Mesendoderm (in vitro differentiated cells): ENCODE measurements at regions not wholly inside any gene's neighbourhood (a gene's known extent, or its start where the extent isn't known, plus 50 kb on each side); places are given as distances from the start of the nearest gene placed in this dataset.

Source experiments
- DNase-seq: peaks from one replicate; pipeline ENCODE4 v3.0.0; 2013
- H2AK5ac ChIP-seq: 2 replicates; pipeline ENCODE4 v1.6.1; 2013; ENCODE audit warnings: low read length, inconsistent platforms
- H2BK120ac ChIP-seq: 2 replicates; pipeline ENCODE4 v1.6.1; 2013; ENCODE audit warnings: low read depth, mild to moderate bottlenecking, low read length, moderate library complexity, mixed read lengths
- H2BK15ac ChIP-seq: replicated peaks from 2 replicates; pipeline ENCODE4 v1.6.1; 2013; ENCODE audit warnings: low read depth, mild to moderate bottlenecking, moderate library complexity
- H2BK5ac ChIP-seq: 2 replicates; pipeline ENCODE4 v1.6.1; 2013; ENCODE audit warnings: low read length, inconsistent platforms
- H3K18ac ChIP-seq: 2 replicates; pipeline ENCODE4 v1.6.1; 2013; ENCODE audit warnings: mild to moderate bottlenecking, low read length, mixed read lengths
- H3K23ac ChIP-seq: one replicate; pipeline ENCODE4 v1.6.1; 2013; ENCODE audit warnings: low read length
- H3K27ac ChIP-seq: 2 replicates; pipeline ENCODE4 v1.5.1; 2013; ENCODE audit warnings: low read depth, mild to moderate bottlenecking, inconsistent platforms, low read length, moderate library complexity
- H3K27me3 ChIP-seq: 2 replicates; pipeline ENCODE4 v1.6.1; 2013; ENCODE audit warnings: low read length, control low read depth, mild to moderate bottlenecking, inconsistent platforms; ENCODE audit not compliant: insufficient read depth, poor library complexity
- H3K36me3 ChIP-seq: 2 replicates; pipeline ENCODE4 v1.6.1; 2013; ENCODE audit warnings: low read length, inconsistent platforms; ENCODE audit not compliant: control insufficient read depth, insufficient read depth
- H3K4ac ChIP-seq: one replicate; pipeline ENCODE4 v1.6.1; 2013; ENCODE audit warnings: low read depth, mild to moderate bottlenecking, low read length, moderate library complexity
- H3K4me1 ChIP-seq: 2 replicates; pipeline ENCODE4 v1.6.1; 2013; ENCODE audit warnings: low read depth, low read length, inconsistent platforms; ENCODE audit not compliant: control insufficient read depth
- H3K4me2 ChIP-seq: 2 replicates; pipeline ENCODE4 v1.6.1; 2013; ENCODE audit warnings: low read length
- H3K4me3 ChIP-seq: 2 replicates; pipeline ENCODE4 v1.5.1; 2013; ENCODE audit warnings: mild to moderate bottlenecking, low read length
- H3K56ac ChIP-seq: one replicate; pipeline ENCODE4 v1.6.1; 2013; ENCODE audit warnings: low read length
- H3K79me1 ChIP-seq: 2 replicates; pipeline ENCODE4 v1.6.1; 2013; ENCODE audit warnings: low read length, inconsistent platforms
- H3K79me2 ChIP-seq: 2 replicates; pipeline ENCODE4 v1.6.1; 2013; ENCODE audit warnings: mild to moderate bottlenecking, low read length; ENCODE audit not compliant: control insufficient read depth, insufficient read depth
- H3K9ac ChIP-seq: 2 replicates; pipeline ENCODE4 v1.6.1; 2013; ENCODE audit warnings: low read length, inconsistent platforms
- H4K5ac ChIP-seq: one replicate; pipeline ENCODE4 v1.6.1; 2013; ENCODE audit warnings: low read length
- H4K8ac ChIP-seq: one replicate; pipeline ENCODE4 v1.6.1; 2013; ENCODE audit warnings: low read depth, mild to moderate bottlenecking, control low read depth, low read length, moderate library complexity
- WGBS: extraction: QIAGEN DNeasy Blood & Tissue Kit; methylation state at CpG from one replicate; pipeline ENCODE4 v1.1.7; 2013; ENCODE audit warnings: low lambda C conversion rate, missing lambda C conversion rate; ENCODE audit not compliant: insufficient coverage; ENCODE audit errors: extremely low coverage; 5-methylcytosine and 5-hydroxymethylcytosine counted together

DNA sequence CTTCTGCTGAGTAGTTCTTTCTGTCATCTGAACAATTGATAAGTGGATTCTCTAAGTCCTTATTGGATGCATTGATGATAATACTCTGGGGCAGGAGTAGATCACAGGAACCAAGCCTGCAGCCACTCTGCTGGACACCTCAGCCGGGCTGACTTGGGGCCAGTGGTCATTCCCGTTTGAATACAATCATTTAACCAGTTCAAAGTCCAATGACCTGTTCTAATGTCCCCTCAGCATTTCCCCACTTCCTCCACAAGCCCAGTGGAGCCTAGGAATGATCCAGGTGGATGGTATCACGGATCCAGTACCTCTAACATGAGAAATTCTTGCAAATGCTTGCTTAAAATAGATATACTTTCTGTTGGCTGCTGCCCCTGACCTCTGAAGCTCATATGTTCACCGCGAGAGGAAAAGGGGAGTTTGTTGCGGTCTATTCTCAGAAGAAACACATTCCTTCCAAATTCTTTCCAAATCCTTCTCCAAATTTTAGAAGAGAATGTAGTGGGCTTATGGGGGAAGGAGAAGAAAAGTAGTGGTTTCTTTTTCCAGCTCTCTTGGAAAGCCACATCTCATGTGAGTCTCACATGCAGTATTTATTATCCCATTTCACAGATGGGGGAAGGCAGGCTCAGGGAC is 170.9 kb downstream of the INHBB start:
- Histone ChIP-seq H3K27me3 (no peaks in the 10 kb centered on the region), H3K36me3 (no peaks in the 10 kb centered on the region), H3K23ac (no peak overlapping the region), H3K79me1 (no peaks in the 10 kb centered on the region), H3K56ac (no peak overlapping the region), H2BK120ac (no peak overlapping the region), H2AK5ac (no peak overlapping the region), H3K4me2 (no peak overlapping the region), H2BK5ac (no peak overlapping the region), H3K9ac (no peak overlapping the region), H3K79me2 (no peaks in the 10 kb centered on the region), H3K4me1 (peaks cover under 1% of the 10 kb centered on the region), H4K5ac (no peak overlapping the region), H3K4ac (no peak overlapping the region), H3K4me3 (no peak overlapping the region), H3K18ac (no peak overlapping the region), H4K8ac (no peak overlapping the region), H2BK15ac (no peak overlapping the region), H3K27ac (no peak overlapping the region)
- no CpG with 5 or more reads among the region's 6 CpGs for WGBS
- no peak for DNase-seq

DNA sequence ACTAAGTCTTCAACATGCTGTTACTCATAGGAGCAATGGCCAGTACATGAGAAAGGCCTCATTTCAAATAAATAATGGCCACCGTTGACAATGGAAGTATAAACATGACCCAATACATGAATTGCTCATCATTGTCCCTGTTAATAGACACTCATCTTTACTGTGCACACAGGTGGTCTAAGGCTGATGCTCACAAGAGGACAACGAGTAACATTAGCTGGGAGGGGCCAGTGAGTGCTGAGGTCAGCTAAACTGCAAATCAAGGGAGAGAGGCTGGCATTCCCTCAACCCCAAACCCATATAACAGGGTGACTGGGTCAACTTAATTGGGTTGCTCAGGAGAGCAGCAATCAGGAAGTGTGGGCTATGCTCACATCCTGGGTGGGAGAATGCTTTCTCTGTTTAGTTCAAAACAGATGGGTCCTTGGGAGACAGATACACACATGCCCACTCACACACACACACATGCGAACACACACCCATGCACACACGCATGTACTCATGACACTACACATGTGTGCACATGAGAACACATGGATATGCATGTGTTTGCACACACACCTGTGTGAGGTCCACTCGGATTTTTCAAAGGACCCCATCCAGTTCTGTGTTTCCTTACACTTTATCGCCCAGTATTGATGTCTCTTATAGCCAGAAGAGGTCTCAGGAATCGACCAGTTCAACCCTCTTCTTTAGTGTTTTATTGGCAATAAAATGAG is 172.0 kb downstream of the INHBB start:
- DNase-seq = no peak
- no peak overlapping the region for H3K18ac ChIP-seq
- no peaks in the 10 kb centered on the region for H3K79me2 ChIP-seq
- no peak overlapping the region for H3K4me3 ChIP-seq
- H2BK15ac ChIP-seq = no peak overlapping the region
- H3K79me1 ChIP-seq = no peaks in the 10 kb centered on the region
- no peak overlapping the region for H3K27ac ChIP-seq
- H3K56ac ChIP-seq = no peak overlapping the region
- no peak overlapping the region for H2AK5ac ChIP-seq
- no peak overlapping the region for H4K5ac ChIP-seq
- H3K4me2 ChIP-seq = no peak overlapping the region
- no peak overlapping the region for H2BK5ac ChIP-seq
- H3K9ac ChIP-seq = no peak overlapping the region
- H4K8ac ChIP-seq = no peak overlapping the region
- H3K27me3 ChIP-seq = no peaks in the 10 kb centered on the region
- WGBS = no CpG with 5 or more reads among the region's 7 CpGs
- no peaks in the 10 kb centered on the region for H3K36me3 ChIP-seq
- no peak overlapping the region for H3K4ac ChIP-seq
- no peak overlapping the region for H2BK120ac ChIP-seq
- H3K4me1 ChIP-seq = peaks cover 3% of the 10 kb centered on the region
- no peak overlapping the region for H3K23ac ChIP-seq

- Histone ChIP-seq H3K36me3 (no peaks in the 10 kb centered on the region), H4K8ac (no peak overlapping the region), H3K4me3 (no peak overlapping the region), H3K56ac (no peak overlapping the region), H3K79me1 (no peaks in the 10 kb centered on the region), H2BK5ac (no peak overlapping the region), H3K27ac (no peak overlapping the region), H3K9ac (no peak overlapping the region), H2AK5ac (no peak overlapping the region), H3K79me2 (no peaks in the 10 kb centered on the region), H3K18ac (no peak overlapping the region), H3K4me2 (no peak overlapping the region), H3K4ac (no peak overlapping the region), H3K4me1 (peaks cover 3% of the 10 kb centered on the region), H2BK120ac (no peak overlapping the region), H3K23ac (no peak overlapping the region), H4K5ac (no peak overlapping the region), H2BK15ac (no peak overlapping the region), H3K27me3 (no peaks in the 10 kb centered on the region)
- DNase-seq = no peak
- no CpG with 5 or more reads among the region's 5 CpGs for WGBS
Measured at GRCh38 chr2:120518819-120519218, 172.9 kb downstream of the INHBB start.

DNA sequence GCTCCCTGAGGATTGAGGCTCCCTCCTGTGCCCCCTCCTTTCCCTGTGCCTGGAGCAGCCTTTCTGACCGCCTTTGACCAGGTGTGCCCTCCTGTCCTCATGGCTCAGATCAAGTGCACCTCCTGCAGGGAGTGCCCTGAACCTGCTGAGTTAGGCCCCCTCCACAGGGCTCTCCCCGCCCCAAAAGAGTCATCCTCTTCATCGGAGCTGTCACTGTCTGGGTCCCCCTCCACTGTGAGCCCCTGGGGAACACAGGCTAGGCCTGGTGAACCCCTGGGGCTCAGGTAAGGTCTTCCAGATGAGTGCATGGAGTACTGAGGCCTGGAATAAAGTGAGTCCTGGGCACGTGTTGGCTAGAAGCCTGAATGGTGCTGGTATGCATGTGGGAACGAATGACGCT is 173.5 kb downstream of the INHBB start:
- Histone ChIP-seq H2BK120ac (no peak overlapping the region), H3K79me2 (no peaks in the 10 kb centered on the region), H3K4ac (no peak overlapping the region), H3K4me2 (no peak overlapping the region), H2BK5ac (no peak overlapping the region), H3K4me3 (no peak overlapping the region), H3K79me1 (no peaks in the 10 kb centered on the region), H2BK15ac (no peak overlapping the region), H3K36me3 (no peaks in the 10 kb centered on the region), H3K56ac (no peak overlapping the region), H3K9ac (no peak overlapping the region), H3K18ac (no peak overlapping the region), H4K5ac (no peak overlapping the region), H4K8ac (no peak overlapping the region), H3K23ac (no peak overlapping the region), H2AK5ac (no peak overlapping the region), H3K27ac (no peak overlapping the region), H3K27me3 (no peaks in the 10 kb centered on the region), H3K4me1 (peaks cover 3% of the 10 kb centered on the region)
- DNase-seq = no peak
- no CpG with 5 or more reads among the region's 6 CpGs for WGBS

GRCh38 chr2:120520454-120520853 is 174.5 kb downstream of the INHBB start:
- DNase-seq = no peak
- Histone ChIP-seq H3K27me3 (no peaks in the 10 kb centered on the region), H2BK120ac (no peak overlapping the region), H3K4me2 (no peak overlapping the region), H3K36me3 (no peaks in the 10 kb centered on the region), H3K79me1 (no peaks in the 10 kb centered on the region), H3K9ac (no peak overlapping the region), H3K79me2 (no peaks in the 10 kb centered on the region), H2AK5ac (no peak overlapping the region), H3K18ac (no peak overlapping the region), H3K4ac (no peak overlapping the region), H4K5ac (no peak overlapping the region), H2BK15ac (no peak overlapping the region), H3K4me1 (peaks cover 3% of the 10 kb centered on the region), H3K27ac (no peak overlapping the region), H3K23ac (no peak overlapping the region), H2BK5ac (no peak overlapping the region), H4K8ac (no peak overlapping the region), H3K56ac (no peak overlapping the region), H3K4me3 (no peak overlapping the region)
- WGBS = no CpG with 5 or more reads among the region's 5 CpGs
